IMR-90 (cell line): ENCODE measurements at regions not wholly inside any gene's neighbourhood (a gene's known extent, or its start where the extent isn't known, plus 50 kb on each side); places are given as distances from the start of the nearest gene placed in this dataset.

Experiments used
- ATAC-seq: fragments of 200-7000 bp; cut with Tn5 transposase; 2 replicates; pipeline ENCODE4 v1.9.1; 2020; ENCODE audit warnings: low read depth, mild to moderate bottlenecking, moderate library complexity
- BruUV-seq: library from RNA; stranded (reverse); fragments of 400-500 nt; replicated peaks from 2 replicates; lab custom pipeline; 2021; lab: Mats Ljungman, UMichigan
- CTCF ChIA-PET: fragments of 300-600 bp; formaldehyde crosslinking; extraction: SDS; loops from one replicate; lab custom pipeline; 2021; ENCODE audit warnings: antibody characterized with exemption; lab: Yijun Ruan, JAX
- POLR2A ChIA-PET: fragments of 300-600 bp; sonication (Branson Sonifier 250); formaldehyde crosslinking; loops from one replicate; lab custom pipeline; 2022; ENCODE audit warnings: antibody characterized with exemption; ENCODE audit not compliant: unreplicated experiment; lab: Charles Lee
- DNase-seq: peaks from one replicate; pipeline ENCODE4 v3.0.0; 2013
- H2AFZ ChIP-seq: replicated peaks from 2 replicates; pipeline ENCODE3; 2013; ENCODE audit warnings: low read length, mild to moderate bottlenecking; ENCODE audit not compliant: poor library complexity
- H2AK5ac ChIP-seq: 2 replicates; pipeline ENCODE4 v1.6.1; 2013; ENCODE audit warnings: low read depth, low read length, inconsistent platforms
- H2AK9ac ChIP-seq: replicated peaks from 2 replicates; pipeline ENCODE3; 2013; ENCODE audit warnings: mild to moderate bottlenecking, low read depth, low read length, moderate library complexity; ENCODE audit not compliant: poor library complexity
- H2BK120ac ChIP-seq: 2 replicates; pipeline ENCODE4 v1.6.1; 2013; ENCODE audit warnings: low read depth, low read length, inconsistent platforms
- H2BK15ac ChIP-seq: 3 replicates; pipeline ENCODE4 v1.6.1; 2013; ENCODE audit warnings: low read depth, low read length, inconsistent platforms
- H2BK20ac ChIP-seq: 2 replicates; pipeline ENCODE4 v1.6.1; 2013; ENCODE audit warnings: low read depth, mild to moderate bottlenecking, inconsistent platforms, low read length, moderate library complexity
- H2BK5ac ChIP-seq: 2 replicates; pipeline ENCODE4 v1.6.1; 2013; ENCODE audit warnings: mild to moderate bottlenecking, low read depth, low read length, inconsistent platforms; ENCODE audit not compliant: poor library complexity, severe bottlenecking
- H3K14ac ChIP-seq: replicated peaks from 2 replicates; pipeline ENCODE4 v1.6.1; 2013; ENCODE audit warnings: low read depth, low read length, inconsistent platforms
- H3K18ac ChIP-seq: 2 replicates; pipeline ENCODE4 v1.6.1; 2013; ENCODE audit warnings: low read depth, low read length, control low read depth
- H3K23ac ChIP-seq: 2 replicates; pipeline ENCODE4 v1.6.1; 2013; ENCODE audit warnings: low read depth, low read length, inconsistent platforms
- H3K27ac ChIP-seq: 2 replicates; pipeline ENCODE4 v1.5.1; 2013; ENCODE audit warnings: mild to moderate bottlenecking, control low read depth, low read length; ENCODE audit not compliant: insufficient read depth
- H3K27me3 ChIP-seq: 2 replicates; pipeline ENCODE4 v1.6.1; 2013; ENCODE audit warnings: low read length; ENCODE audit not compliant: control insufficient read depth, insufficient read depth
- H3K36me3 ChIP-seq: 2 replicates; pipeline ENCODE4 v1.6.1; 2013; ENCODE audit warnings: low read length, mixed read lengths; ENCODE audit not compliant: control insufficient read depth, insufficient read depth
- H3K4ac ChIP-seq: 2 replicates; pipeline ENCODE4 v1.6.1; 2013; ENCODE audit warnings: low read depth, low read length, inconsistent platforms
- H3K4me1 ChIP-seq: 2 replicates; pipeline ENCODE4 v1.6.1; 2013; ENCODE audit warnings: low read length, mixed read lengths; ENCODE audit not compliant: control insufficient read depth, insufficient read depth
- H3K4me2 ChIP-seq: 2 replicates; pipeline ENCODE4 v1.6.1; 2013; ENCODE audit warnings: low read depth, mild to moderate bottlenecking, control low read depth, low read length, moderate library complexity
- H3K4me3 ChIP-seq: 2 replicates; pipeline ENCODE4 v1.5.1; 2013; ENCODE audit warnings: low read depth, mild to moderate bottlenecking, control low read depth, low read length, moderate library complexity; ENCODE audit not compliant: insufficient read depth
- H3K56ac ChIP-seq: 2 replicates; pipeline ENCODE4 v1.6.1; 2013; ENCODE audit warnings: low read length, inconsistent platforms; ENCODE audit not compliant: insufficient read depth; ENCODE audit errors: extremely low read depth
- H3K79me1 ChIP-seq, 2 experiments: 2 replicates each; pipeline ENCODE4 v1.6.1; 2013; ENCODE audit warnings: low read length in 2 of 2, inconsistent platforms in 1 of 2, low read depth in 1 of 2
- H3K9ac ChIP-seq: 2 replicates; pipeline ENCODE4 v1.6.1; 2013; ENCODE audit warnings: low read depth, low read length, control low read depth
- H3K9me1 ChIP-seq: 2 replicates; pipeline ENCODE4 v1.6.1; 2013; ENCODE audit warnings: low read length, inconsistent platforms; ENCODE audit not compliant: insufficient read depth
- H3K9me3 ChIP-seq: 2 replicates; pipeline ENCODE4 v1.6.1; 2013; ENCODE audit warnings: low read length; ENCODE audit not compliant: control insufficient read depth, insufficient read depth
- H4K20me1 ChIP-seq: 2 replicates; pipeline ENCODE4 v1.6.1; 2013; ENCODE audit warnings: low read length, inconsistent platforms; ENCODE audit not compliant: insufficient read depth
- H4K5ac ChIP-seq: 2 replicates; pipeline ENCODE4 v1.6.1; 2013; ENCODE audit warnings: mild to moderate bottlenecking, low read depth, low read length, control low read depth
- H4K8ac ChIP-seq, 2 experiments: 2 replicates each; pipeline ENCODE4 v1.6.1; 2013; ENCODE audit warnings: low read depth in 2 of 2, low read length in 2 of 2, control low read depth in 1 of 2, inconsistent platforms in 1 of 2
- H4K91ac ChIP-seq: 2 replicates; pipeline ENCODE4 v1.6.1; 2013; ENCODE audit warnings: low read depth, low read length, inconsistent platforms; ENCODE audit not compliant: insufficient read depth
- BHLHE40 ChIP-seq: fragments of 150-350 bp; IDR thresholded peaks from 2 replicates; pipeline ENCODE4 v1.6.1; 2016; ENCODE audit warnings: mild to moderate bottlenecking, low read depth, low read length
- CHD1 ChIP-seq: IDR thresholded peaks from 2 replicates; pipeline ENCODE4 v1.6.1; 2012; ENCODE audit warnings: low read depth, low read length, improper control_type of control experiment
- ELK1 ChIP-seq: fragments of 150-350 bp; IDR thresholded peaks from 2 replicates; pipeline ENCODE4 v1.6.1; 2016; ENCODE audit warnings: low read depth, mild to moderate bottlenecking, low read length, moderate library complexity, borderline replicate concordance
- MAZ ChIP-seq: IDR thresholded peaks from 2 replicates; pipeline ENCODE4 v1.6.1; 2012; ENCODE audit warnings: low read depth, mild to moderate bottlenecking, low read length, improper control_type of control experiment, moderate library complexity, borderline replicate concordance
- POLR2A ChIP-seq: IDR thresholded peaks from 2 replicates; pipeline ENCODE4 v1.6.1; 2012; ENCODE audit warnings: mild to moderate bottlenecking, low read depth, low read length
- RCOR1 ChIP-seq: IDR thresholded peaks from 2 replicates; pipeline ENCODE4 v1.6.1; 2012; ENCODE audit warnings: mild to moderate bottlenecking, low read length, improper control_type of control experiment; ENCODE audit not compliant: insufficient replicate concordance
- RFX5 ChIP-seq: IDR thresholded peaks from 2 replicates; pipeline ENCODE4 v1.8.0; 2012; ENCODE audit warnings: low read depth, mild to moderate bottlenecking, low read length, moderate library complexity
- USF2 ChIP-seq: fragments of 150-350 bp; IDR thresholded peaks from 2 replicates; pipeline ENCODE4 v1.6.1; 2017; ENCODE audit warnings: mild to moderate bottlenecking, antibody characterized with exemption, low read length, low read depth
- WGBS, 2 experiments: methylation state at CpG; one replicate each; pipeline versions ENCODE4 v1.1.5 to v1.1.7; 2013; ENCODE audit warnings: missing lambda C conversion rate in 2 of 2; ENCODE audit not compliant: insufficient read length in 1 of 2; ENCODE audit errors: extremely low coverage in 2 of 2; 5-methylcytosine and 5-hydroxymethylcytosine counted together
- dilution Hi-C: fragments of 300-500 bp; cut with HindIII; formaldehyde crosslinking; loops from one replicate; pipeline ENCODE4 v1.14.3; 2018; ENCODE audit warnings: low sequenced_read_pairs; ENCODE audit not compliant: unreplicated experiment
- in situ Hi-C: fragments of 300-500 bp; cut with MboI; formaldehyde crosslinking; loops from 3 replicates; pipeline ENCODE4 v1.14.3; 2019; ENCODE audit warnings: low sequenced_read_pairs, inconsistent platforms, mixed read lengths
- intact Hi-C: fragments of 100-400 bp; cut with micrococcal nuclease; formaldehyde crosslinking; loops from 2 replicates; pipeline ENCODE4 v1.10.0; 2022
- TF ChIP-seq, protein P1 (sequence below): conservative IDR thresholded peaks from 2 replicates; pipeline ENCODE4 v1.5.1; 2012; ENCODE audit warnings: mild to moderate bottlenecking, low read depth, low read length, improper control_type of control experiment

DNA sequence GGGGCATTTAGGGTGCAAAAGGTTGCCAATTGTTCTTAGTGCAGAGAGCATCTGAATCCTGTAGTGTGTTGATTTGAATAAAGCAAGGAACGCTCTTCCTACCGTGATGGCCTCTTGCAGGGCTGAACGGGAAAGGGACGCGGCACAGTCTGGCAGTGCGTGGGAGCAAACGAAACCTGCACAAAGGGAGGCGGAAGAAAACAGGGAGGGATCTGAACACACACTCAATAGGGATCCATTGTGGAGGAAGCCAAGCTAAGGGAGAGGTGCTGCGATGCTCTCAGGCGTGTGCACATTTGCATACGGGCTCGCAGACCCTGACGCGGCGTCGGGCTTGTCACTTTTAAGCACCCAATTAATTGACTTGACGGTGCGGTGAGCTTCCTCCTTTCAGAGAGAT lies 414.0 kb upstream of the IRX1 start:
- CTCF ChIA-PET = no interaction called here
- no peak overlapping the region for H2AK5ac ChIP-seq
- intact Hi-C loops = no loop called here

More for the DNA sequence above, 414.0 kb upstream of the IRX1 start:
- no peak overlapping the region for H2AK9ac ChIP-seq
- H4K5ac ChIP-seq = no peak overlapping the region
- POLR2A ChIA-PET = no interaction called here
- H2BK5ac ChIP-seq = no peak overlapping the region
- no peak overlapping the region for H3K4me3 ChIP-seq
- no peaks in the 10 kb centered on the region for H3K79me1 ChIP-seq
- H4K20me1 ChIP-seq = no peaks in the 10 kb centered on the region
- no peak overlapping the region for H4K91ac ChIP-seq
- 43% methylated on average over 2 of the region's 18 CpGs; no CpG with 5 or more reads in 1 of the 2 experiments for WGBS, 2 experiments
- dilution Hi-C loops (no loop called here), in situ Hi-C loops (no loop called here)
- no peak overlapping the region for H4K8ac ChIP-seq
- ATAC-seq = no peak
- no peak overlapping the region for H3K56ac ChIP-seq
- peaks cover 27% of the 10 kb centered on the region for H3K9me3 ChIP-seq
- no peak for TF ChIP-seq MAZ
- no peak for TF ChIP-seq RFX5
- no peak for TF ChIP-seq POLR2A
- TF ChIP-seq CHD1 = no peak
- no peak for TF ChIP-seq USF2
- TF ChIP-seq, protein P1, sequence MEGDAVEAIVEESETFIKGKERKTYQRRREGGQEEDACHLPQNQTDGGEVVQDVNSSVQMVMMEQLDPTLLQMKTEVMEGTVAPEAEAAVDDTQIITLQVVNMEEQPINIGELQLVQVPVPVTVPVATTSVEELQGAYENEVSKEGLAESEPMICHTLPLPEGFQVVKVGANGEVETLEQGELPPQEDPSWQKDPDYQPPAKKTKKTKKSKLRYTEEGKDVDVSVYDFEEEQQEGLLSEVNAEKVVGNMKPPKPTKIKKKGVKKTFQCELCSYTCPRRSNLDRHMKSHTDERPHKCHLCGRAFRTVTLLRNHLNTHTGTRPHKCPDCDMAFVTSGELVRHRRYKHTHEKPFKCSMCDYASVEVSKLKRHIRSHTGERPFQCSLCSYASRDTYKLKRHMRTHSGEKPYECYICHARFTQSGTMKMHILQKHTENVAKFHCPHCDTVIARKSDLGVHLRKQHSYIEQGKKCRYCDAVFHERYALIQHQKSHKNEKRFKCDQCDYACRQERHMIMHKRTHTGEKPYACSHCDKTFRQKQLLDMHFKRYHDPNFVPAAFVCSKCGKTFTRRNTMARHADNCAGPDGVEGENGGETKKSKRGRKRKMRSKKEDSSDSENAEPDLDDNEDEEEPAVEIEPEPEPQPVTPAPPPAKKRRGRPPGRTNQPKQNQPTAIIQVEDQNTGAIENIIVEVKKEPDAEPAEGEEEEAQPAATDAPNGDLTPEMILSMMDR = no peak
- TF ChIP-seq RCOR1 = no peak
- no peak for TF ChIP-seq ELK1
- TF ChIP-seq BHLHE40 = no peak
- H3K14ac ChIP-seq = no peak overlapping the region
- H3K4me1 ChIP-seq = no peaks in the 10 kb centered on the region
- no peaks in the 10 kb centered on the region for H3K9me1 ChIP-seq
- H3K27ac ChIP-seq = no peak overlapping the region
- no peak overlapping the region for H3K9ac ChIP-seq
- H2BK20ac ChIP-seq = no peak overlapping the region
- H3K4ac ChIP-seq = no peak overlapping the region
- DNase-seq = no peak
- H3K23ac ChIP-seq = no peak overlapping the region
- H3K4me2 ChIP-seq = no peak overlapping the region
- H3K27me3 ChIP-seq = no peaks in the 10 kb centered on the region
- peak overlapping the region; percentile 14 for H2AFZ ChIP-seq
- no TSS peak for BruUV-seq
- no peak overlapping the region for H2BK120ac ChIP-seq
- H3K36me3 ChIP-seq = no peaks in the 10 kb centered on the region
- no peak overlapping the region for H3K18ac ChIP-seq
- no peak overlapping the region for H2BK15ac ChIP-seq
